ENCODE measurements at regions not wholly inside any gene's neighbourhood (a gene's known extent, or its start where the extent isn't known, plus 50 kb on each side); places are given as distances from the start of the nearest gene placed in this dataset.

DNA sequence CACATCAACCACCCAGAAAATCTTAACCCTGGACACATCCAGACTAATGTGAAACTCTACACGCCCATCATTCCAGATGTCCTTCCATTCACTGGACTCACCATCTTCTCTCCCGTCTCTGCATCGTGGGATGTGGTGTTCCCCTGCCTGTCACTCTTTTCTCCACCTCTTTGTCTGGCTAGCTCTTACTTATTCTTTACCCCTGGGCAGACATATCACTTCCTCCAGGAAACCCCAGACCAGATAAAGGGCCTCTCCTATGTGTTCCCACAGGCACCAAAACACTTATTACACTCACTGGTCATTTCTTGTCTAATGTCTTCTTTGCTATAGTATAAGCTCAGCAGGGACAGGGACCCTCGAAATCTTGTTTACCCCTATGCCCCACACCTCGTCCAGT lies 109.3 kb upstream of the IPO5 start:
- H4K20me1 ChIP-seq (ENCODE audit: insufficient read depth, low read length): no peaks in the 10 kb centered on the region

More for the DNA sequence above, 109.3 kb upstream of the IPO5 start:
- Histone ChIP-seq H3K27me3 (ENCODE audit: control insufficient read depth, insufficient read depth, low read length) (peaks cover 21% of the 10 kb centered on the region), H2AK5ac (ENCODE audit: low read depth, low read length) (no peak overlapping the region), H3K9me3 (ENCODE audit: control insufficient read depth, insufficient read depth, low read length) (no peaks in the 10 kb centered on the region), H3K4me2 (ENCODE audit: low read depth, low read length) (no peak overlapping the region), H4K8ac (ENCODE audit: low read depth in 2 of 2, low read length in 2 of 2) (no peak overlapping the region), H3K4me1 (ENCODE audit: control insufficient read depth, insufficient read depth, low read length) (no peaks in the 10 kb centered on the region), H3K27ac (ENCODE audit: insufficient read depth, low read length) (no peak overlapping the region), H3K4ac (ENCODE audit: low read depth, low read length) (no peak overlapping the region), H3K56ac (ENCODE audit: extremely low read depth, insufficient read depth, low read length) (no peak overlapping the region), H3K9me1 (ENCODE audit: insufficient read depth, low read length) (no peaks in the 10 kb centered on the region), H2BK5ac (ENCODE audit: low read depth, low read length, poor library complexity, severe bottlenecking) (no peak overlapping the region), H3K36me3 (ENCODE audit: control insufficient read depth, insufficient read depth, low read length) (no peaks in the 10 kb centered on the region), H2BK20ac (ENCODE audit: low read depth, low read length) (no peak overlapping the region), H2AFZ (replicated peaks; ENCODE audit: low read length, poor library complexity) (no peak overlapping the region), H2AK9ac (replicated peaks; ENCODE audit: low read depth, low read length, poor library complexity) (no peak overlapping the region), H2BK120ac (ENCODE audit: low read depth, low read length) (no peak overlapping the region), H4K5ac (ENCODE audit: low read depth, low read length) (no peak overlapping the region), H3K9ac (ENCODE audit: low read depth, low read length) (no peak overlapping the region), H2BK15ac (ENCODE audit: low read depth, low read length) (no peak overlapping the region), H3K23ac (ENCODE audit: low read depth, low read length) (no peak overlapping the region), H3K79me1 (ENCODE audit: low read depth in 1 of 2, low read length in 2 of 2) (no peaks in the 10 kb centered on the region), H3K18ac (ENCODE audit: low read depth, low read length) (no peak overlapping the region), H3K4me3 (ENCODE audit: insufficient read depth, low read depth, low read length) (no peak overlapping the region), H4K91ac (ENCODE audit: insufficient read depth, low read depth, low read length) (no peak overlapping the region), H3K14ac (replicated peaks; ENCODE audit: low read depth, low read length) (no peak overlapping the region)
- POLR2A ChIA-PET (ENCODE audit: unreplicated experiment): no interaction called here
- no peak for DNase-seq
- no peak for TF ChIP-seq ELK1 (IDR thresholded peaks at IDR 0.05; ENCODE audit: borderline replicate concordance, low read depth, low read length)
- TF ChIP-seq POLR2A (IDR thresholded peaks at IDR 0.05; ENCODE audit: low read depth, low read length): no peak
- no peak for TF ChIP-seq FOS (IDR thresholded peaks at IDR 0.05; ENCODE audit: low read depth, low read length)
- TF ChIP-seq CHD1 (IDR thresholded peaks at IDR 0.05; ENCODE audit: low read depth, low read length): no peak
- intact Hi-C loops (cut with micrococcal nuclease) (no loop called here), dilution Hi-C loops (cut with HindIII; ENCODE audit: low sequenced_read_pairs, unreplicated experiment) (no loop called here), in situ Hi-C loops (cut with MboI; ENCODE audit: low sequenced_read_pairs) (no loop called here)
- BruUV-seq (replicated peaks): no TSS peak
- CTCF ChIA-PET: interaction anchor here (0.6 kb wide), 1 partner anchor 580 kb away, joined by 5 read pairs; no protein-coding TSS in a partner anchor
- no CpG with 5 or more reads among the region's 5 CpGs for WGBS, 2 experiments (ENCODE audit: extremely low coverage in 2 of 2, insufficient read length in 1 of 2)
- no peak for ATAC-seq (ENCODE audit: low read depth)
